ENCODE measurements at regions not wholly inside any gene's neighbourhood (a gene's known extent, or its start where the extent isn't known, plus 50 kb on each side); places are given as distances from the start of the nearest gene placed in this dataset.

DNA sequence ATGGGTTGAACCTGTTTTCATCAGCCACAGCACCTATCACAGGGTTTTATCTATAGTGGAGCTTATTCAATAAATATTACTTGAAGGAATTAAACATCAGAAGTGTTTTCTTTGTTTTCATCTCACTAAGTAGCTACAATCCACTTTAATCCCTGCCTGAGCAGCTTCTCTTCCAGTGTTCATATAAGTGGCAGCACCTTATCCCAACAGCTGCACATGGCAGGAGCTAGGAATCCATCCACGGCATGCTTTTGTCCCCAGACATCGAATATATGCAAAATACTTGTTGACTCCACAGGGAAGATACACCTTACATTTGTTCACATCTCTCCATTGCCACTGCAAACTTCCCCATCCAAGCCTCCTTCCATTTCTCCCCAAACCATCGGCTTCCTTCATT, 549.8 kb upstream of the FAM241A start:
- TF ChIP-seq POLR2A (IDR thresholded peaks at IDR 0.05; ENCODE audit: low read depth, low read length), result no peak
- no peak for TF ChIP-seq POLR2AphosphoS5 (IDR thresholded peaks at IDR 0.05; ENCODE audit: low read depth, low read length)
- no peak for TF ChIP-seq TAF1 (IDR thresholded peaks at IDR 0.05; ENCODE audit: low read depth, low read length)
- TF ChIP-seq SPI1 (IDR thresholded peaks at IDR 0.05; ENCODE audit: low read depth, low read length), result no peak
- no peak for TF ChIP-seq POU2F2 (IDR thresholded peaks at IDR 0.05; ENCODE audit: low read depth, low read length)
